HEK293 (cell line): ENCODE measurements at regions not wholly inside any gene's neighbourhood (a gene's known extent, or its start where the extent isn't known, plus 50 kb on each side); places are given as distances from the start of the nearest gene placed in this dataset.

Experiments
- CTCF ChIA-PET: fragments of 350-600 bp; formaldehyde crosslinking; extraction: SDS; loops from one replicate; lab custom pipeline; 2021; ENCODE audit warnings: antibody characterized with exemption; lab: Yijun Ruan, JAX
- POLR2A ChIA-PET: fragments of 300-600 bp; formaldehyde crosslinking; extraction: SDS; loops from one replicate; lab custom pipeline; 2020; ENCODE audit warnings: antibody characterized with exemption, inconsistent platforms; lab: Yijun Ruan, JAX
- H3K27ac ChIP-seq: fragments of 200-500 bp; sonication (Bioruptor generic); 2 replicates; pipeline ENCODE4 v1.5.1; 2014; ENCODE audit warnings: low read depth, low read length, control low read depth, inconsistent platforms; ENCODE audit errors: extremely low read depth
- H3K36me3 ChIP-seq, 2 experiments: fragments of 200-500 bp in 1 of 2; sonication (Bioruptor generic) in 1 of 2; 1 replicate in 1 of 2; 2 replicates in 1 of 2; pipeline ENCODE4 v1.5.1; 2014 to 2017; ENCODE audit warnings: inconsistent platforms in 2 of 2, low read length in 2 of 2; ENCODE audit not compliant: control insufficient read depth in 2 of 2, insufficient read depth in 1 of 2
- H3K4me1 ChIP-seq: fragments of 200-500 bp; sonication (Bioruptor generic); 2 replicates; pipeline ENCODE4 v1.5.1; 2014; ENCODE audit warnings: mild to moderate bottlenecking, low read length, inconsistent platforms; ENCODE audit not compliant: control insufficient read depth, insufficient read depth
- H3K4me3 ChIP-seq: 2 replicates; pipeline ENCODE4 v1.5.1; 2011; ENCODE audit warnings: low read depth, mild to moderate bottlenecking, control low read depth, low read length, moderate library complexity
- H3K9me3 ChIP-seq: fragments of 200-500 bp; sonication (Bioruptor generic); 2 replicates; pipeline ENCODE4 v1.5.1; 2014; ENCODE audit warnings: low read depth, low read length, inconsistent platforms; ENCODE audit not compliant: control insufficient read depth, insufficient read depth
- ATF2 ChIP-seq: fragments of 450-650 bp; formaldehyde crosslinking; IDR thresholded peaks from 2 replicates; pipeline ENCODE4 v1.5.1; 2016; ENCODE audit warnings: missing biosample characterization, missing genetic modification characterization, low read depth
- IKZF3 ChIP-seq: fragments of 450-650 bp; IDR thresholded peaks from 2 replicates; pipeline ENCODE4 v1.5.0; 2018; ENCODE audit warnings: missing biosample characterization, mild to moderate bottlenecking, missing genetic modification characterization, moderate library complexity
- KLF17 ChIP-seq: fragments of 450-650 bp; formaldehyde crosslinking; IDR thresholded peaks from 2 replicates; pipeline ENCODE4 v1.5.1; 2016; ENCODE audit warnings: missing biosample characterization, missing genetic modification characterization
- TRIM28 ChIP-seq: IDR thresholded peaks from 2 replicates; pipeline ENCODE4 v1.6.1; 2011; ENCODE audit warnings: low read length, control low read depth, borderline replicate concordance
- ZBTB21 ChIP-seq: fragments of 450-650 bp; formaldehyde crosslinking; IDR thresholded peaks from 2 replicates; pipeline ENCODE4 v1.5.1; 2017; ENCODE audit warnings: missing biosample characterization, missing genetic modification characterization
- ZIC2 ChIP-seq: fragments of 450-650 bp; formaldehyde crosslinking; IDR thresholded peaks from 2 replicates; pipeline ENCODE4 v1.5.1; 2016; ENCODE audit warnings: missing biosample characterization, missing genetic modification characterization
- ZNF10 ChIP-seq: fragments of 450-650 bp; formaldehyde crosslinking; IDR thresholded peaks from 2 replicates; pipeline ENCODE4 v1.5.1; 2017; ENCODE audit warnings: missing biosample characterization, missing genetic modification characterization
- ZNF174 ChIP-seq: fragments of 450-650 bp; formaldehyde crosslinking; IDR thresholded peaks from 2 replicates; pipeline ENCODE4 v1.5.0; 2017; ENCODE audit warnings: missing biosample characterization, mild to moderate bottlenecking, missing genetic modification characterization
- ZNF274 ChIP-seq, 2 experiments: fragments of 200-500 bp in 1 of 2; fragments of 450-650 bp in 1 of 2; sonication (Bioruptor generic) in 1 of 2; formaldehyde crosslinking in 1 of 2; IDR thresholded peaks; 2 replicates each; pipeline versions ENCODE4 v1.5.1 to v1.6.1; 2014 to 2016; ENCODE audit warnings: borderline replicate concordance in 1 of 2, inconsistent platforms in 1 of 2, low read length in 1 of 2, missing biosample characterization in 1 of 2, missing genetic modification characterization in 1 of 2
- ZNF354C ChIP-seq: fragments of 450-650 bp; formaldehyde crosslinking; IDR thresholded peaks from 2 replicates; pipeline ENCODE4 v1.5.1; 2016; ENCODE audit warnings: missing biosample characterization, missing genetic modification characterization, low read depth, borderline replicate concordance
- ZNF580 ChIP-seq: fragments of 450-650 bp; formaldehyde crosslinking; IDR thresholded peaks from 2 replicates; pipeline ENCODE4 v1.5.1; 2016; ENCODE audit warnings: missing biosample characterization, missing genetic modification characterization
- ZNF585B ChIP-seq: fragments of 450-650 bp; formaldehyde crosslinking; IDR thresholded peaks from 2 replicates; pipeline ENCODE4 v1.5.1; 2016; ENCODE audit warnings: missing biosample characterization, missing genetic modification characterization
- ZNF596 ChIP-seq: fragments of 450-650 bp; IDR thresholded peaks from 2 replicates; pipeline ENCODE4 v1.5.0; 2018; ENCODE audit warnings: missing biosample characterization, mild to moderate bottlenecking, missing genetic modification characterization, moderate library complexity
- ZNF623 ChIP-seq: fragments of 450-650 bp; formaldehyde crosslinking; IDR thresholded peaks from 2 replicates; pipeline ENCODE4 v1.5.1; 2016; ENCODE audit warnings: missing biosample characterization, missing genetic modification characterization
- ZNF654 ChIP-seq: fragments of 450-650 bp; formaldehyde crosslinking; IDR thresholded peaks from 2 replicates; pipeline ENCODE4 v1.5.1; 2016; ENCODE audit warnings: low read depth, missing biosample characterization, missing genetic modification characterization
- ZNF76 ChIP-seq: fragments of 450-650 bp; formaldehyde crosslinking; IDR thresholded peaks from 2 replicates; pipeline ENCODE4; 2016; ENCODE audit warnings: low read depth, missing biosample characterization, missing genetic modification characterization, borderline replicate concordance
- TF ChIP-seq, protein P1 (sequence below): fragments of 450-650 bp; formaldehyde crosslinking; IDR thresholded peaks from 2 replicates; pipeline ENCODE4 v1.5.1; 2016; ENCODE audit warnings: missing biosample characterization, missing genetic modification characterization
- TF ChIP-seq, protein P2 (sequence below): fragments of 450-650 bp; formaldehyde crosslinking; IDR thresholded peaks from 2 replicates; pipeline ENCODE4 v1.5.1; 2017; ENCODE audit warnings: missing biosample characterization, missing genetic modification characterization
- TF ChIP-seq, protein P3 (sequence below): fragments of 450-650 bp; IDR thresholded peaks from 2 replicates; pipeline ENCODE4 v1.5.1; 2018; ENCODE audit warnings: missing biosample characterization, missing genetic modification characterization
- TF ChIP-seq, protein P4 (sequence below): fragments of 450-650 bp; formaldehyde crosslinking; IDR thresholded peaks from 2 replicates; pipeline ENCODE4 v1.5.1; 2016; ENCODE audit warnings: missing biosample characterization, missing genetic modification characterization

DNA sequence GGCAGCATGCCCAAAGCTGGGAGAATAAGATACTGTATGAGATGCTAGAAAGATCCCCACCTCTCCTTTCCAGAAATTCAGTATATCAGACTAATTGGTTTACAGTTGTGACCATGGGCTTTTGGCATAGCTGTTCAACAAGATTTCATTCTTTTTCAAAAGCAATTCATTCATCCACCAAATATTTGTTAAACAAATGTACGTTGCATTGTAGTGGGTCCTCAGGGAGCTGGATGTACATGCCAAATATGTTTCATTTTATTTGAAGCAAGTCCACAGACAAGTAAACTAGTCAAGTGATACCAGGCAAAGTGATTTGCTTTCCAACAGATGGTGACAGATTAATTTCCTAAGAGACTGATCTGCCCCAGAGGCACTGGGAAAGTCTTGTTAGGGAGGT, 85.8 kb upstream of the ESR1 start:
- TF ChIP-seq ZNF596 (tag by site-specific recombination) = no peak
- TF ChIP-seq, protein P1, sequence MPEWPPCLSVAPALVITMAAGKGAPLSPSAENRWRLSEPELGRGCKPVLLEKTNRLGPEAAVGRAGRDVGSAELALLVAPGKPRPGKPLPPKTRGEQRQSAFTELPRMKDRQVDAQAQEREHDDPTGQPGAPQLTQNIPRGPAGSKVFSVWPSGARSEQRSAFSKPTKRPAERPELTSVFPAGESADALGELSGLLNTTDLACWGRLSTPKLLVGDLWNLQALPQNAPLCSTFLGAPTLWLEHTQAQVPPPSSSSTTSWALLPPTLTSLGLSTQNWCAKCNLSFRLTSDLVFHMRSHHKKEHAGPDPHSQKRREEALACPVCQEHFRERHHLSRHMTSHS = no peak
- no peak for TF ChIP-seq ZBTB21 (tag by site-specific recombination)
- TF ChIP-seq ZNF623 (tag by site-specific recombination) = no peak
- TF ChIP-seq ZNF274 (IDR thresholded peaks at IDR 0.05; ENCODE audit: low read length) = no peak
- no peak for TF ChIP-seq ZNF274 (tag by site-specific recombination; IDR thresholded peaks at IDR 0.05; ENCODE audit: borderline replicate concordance)
- TF ChIP-seq ZNF10 (tag by site-specific recombination) = no peak
- TF ChIP-seq IKZF3 (tag by site-specific recombination) = no peak
- no peak for TF ChIP-seq ZNF580 (tag by site-specific recombination)
- TF ChIP-seq, protein P2, sequence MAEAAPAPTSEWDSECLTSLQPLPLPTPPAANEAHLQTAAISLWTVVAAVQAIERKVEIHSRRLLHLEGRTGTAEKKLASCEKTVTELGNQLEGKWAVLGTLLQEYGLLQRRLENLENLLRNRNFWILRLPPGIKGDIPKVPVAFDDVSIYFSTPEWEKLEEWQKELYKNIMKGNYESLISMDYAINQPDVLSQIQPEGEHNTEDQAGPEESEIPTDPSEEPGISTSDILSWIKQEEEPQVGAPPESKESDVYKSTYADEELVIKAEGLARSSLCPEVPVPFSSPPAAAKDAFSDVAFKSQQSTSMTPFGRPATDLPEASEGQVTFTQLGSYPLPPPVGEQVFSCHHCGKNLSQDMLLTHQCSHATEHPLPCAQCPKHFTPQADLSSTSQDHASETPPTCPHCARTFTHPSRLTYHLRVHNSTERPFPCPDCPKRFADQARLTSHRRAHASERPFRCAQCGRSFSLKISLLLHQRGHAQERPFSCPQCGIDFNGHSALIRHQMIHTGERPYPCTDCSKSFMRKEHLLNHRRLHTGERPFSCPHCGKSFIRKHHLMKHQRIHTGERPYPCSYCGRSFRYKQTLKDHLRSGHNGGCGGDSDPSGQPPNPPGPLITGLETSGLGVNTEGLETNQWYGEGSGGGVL (tag by site-specific recombination) = no peak
- TF ChIP-seq ZNF354C = no peak
- TF ChIP-seq ZNF76 = no peak
- TF ChIP-seq, protein P3, sequence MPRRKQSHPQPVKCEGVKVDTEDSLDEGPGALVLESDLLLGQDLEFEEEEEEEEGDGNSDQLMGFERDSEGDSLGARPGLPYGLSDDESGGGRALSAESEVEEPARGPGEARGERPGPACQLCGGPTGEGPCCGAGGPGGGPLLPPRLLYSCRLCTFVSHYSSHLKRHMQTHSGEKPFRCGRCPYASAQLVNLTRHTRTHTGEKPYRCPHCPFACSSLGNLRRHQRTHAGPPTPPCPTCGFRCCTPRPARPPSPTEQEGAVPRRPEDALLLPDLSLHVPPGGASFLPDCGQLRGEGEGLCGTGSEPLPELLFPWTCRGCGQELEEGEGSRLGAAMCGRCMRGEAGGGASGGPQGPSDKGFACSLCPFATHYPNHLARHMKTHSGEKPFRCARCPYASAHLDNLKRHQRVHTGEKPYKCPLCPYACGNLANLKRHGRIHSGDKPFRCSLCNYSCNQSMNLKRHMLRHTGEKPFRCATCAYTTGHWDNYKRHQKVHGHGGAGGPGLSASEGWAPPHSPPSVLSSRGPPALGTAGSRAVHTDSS (tag by site-specific recombination) = no peak
- TF ChIP-seq ATF2 (tag by site-specific recombination) = no peak
- TF ChIP-seq ZNF585B (tag by site-specific recombination) = no peak
- TF ChIP-seq, protein P4, sequence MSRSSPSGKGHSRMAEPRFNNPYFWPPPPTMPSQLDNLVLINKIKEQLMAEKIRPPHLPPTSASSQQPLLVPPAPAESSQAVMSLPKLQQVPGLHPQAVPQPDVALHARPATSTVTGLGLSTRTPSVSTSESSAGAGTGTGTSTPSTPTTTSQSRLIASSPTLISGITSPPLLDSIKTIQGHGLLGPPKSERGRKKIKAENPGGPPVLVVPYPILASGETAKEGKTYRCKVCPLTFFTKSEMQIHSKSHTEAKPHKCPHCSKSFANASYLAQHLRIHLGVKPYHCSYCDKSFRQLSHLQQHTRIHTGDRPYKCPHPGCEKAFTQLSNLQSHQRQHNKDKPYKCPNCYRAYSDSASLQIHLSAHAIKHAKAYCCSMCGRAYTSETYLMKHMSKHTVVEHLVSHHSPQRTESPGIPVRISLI (tag by site-specific recombination) = no peak
- no peak for TF ChIP-seq ZNF654 (tag by site-specific recombination)
- TF ChIP-seq ZNF174 (tag by site-specific recombination) = no peak
- TF ChIP-seq KLF17 (tag by site-specific recombination) = no peak
- TF ChIP-seq ZIC2 (tag by site-specific recombination) = no peak
- TF ChIP-seq TRIM28 = no peak
- TF ChIP-seq, all 188 proteins: peak for 0
- Histone ChIP-seq H3K27ac (no peak overlapping the region), H3K4me1 (no peaks in the 10 kb centered on the region), H3K9me3 (no peaks in the 10 kb centered on the region), H3K36me3 (no peaks in the 10 kb centered on the region), H3K4me3 (no peak overlapping the region)
- ChIA-PET CTCF (interaction anchor here (0.5 to 0.9 kb wide), 2 partner anchors 44 to 244 kb away, joined by 3 read pairs; no protein-coding TSS in a partner anchor), POLR2A (no interaction called here)
